ENCODE measurements at regions not wholly inside any gene's neighbourhood (a gene's known extent, or its start where the extent isn't known, plus 50 kb on each side); places are given as distances from the start of the nearest gene placed in this dataset.

- no peak for DNase-seq (ENCODE audit: low read depth)
These were observed 449.4 kb upstream of the POU3F3 start for GRCh38 chr2:104404526-104404925.

DNA sequence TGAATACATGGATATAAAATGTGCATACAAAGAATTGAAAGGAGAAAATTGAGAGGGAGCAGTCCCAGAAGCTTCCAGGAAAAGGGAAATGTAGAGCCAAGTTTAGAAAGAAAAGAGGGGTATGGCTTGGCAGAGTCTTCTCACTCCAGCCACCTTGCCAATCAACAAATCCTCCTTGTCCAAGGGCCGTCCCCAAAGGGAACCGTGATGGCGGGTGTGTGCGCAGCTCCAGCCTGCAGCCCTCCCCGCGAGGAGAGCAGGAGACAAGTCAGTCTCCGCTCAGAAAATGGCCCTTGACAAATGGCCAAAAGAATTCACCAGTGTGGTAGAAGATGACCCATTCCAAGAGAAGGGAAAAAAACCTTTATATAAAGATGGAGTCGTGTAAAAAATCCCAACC lies 448.3 kb upstream of the POU3F3 start:
- no peak for DNase-seq (ENCODE audit: low read depth)

DNA sequence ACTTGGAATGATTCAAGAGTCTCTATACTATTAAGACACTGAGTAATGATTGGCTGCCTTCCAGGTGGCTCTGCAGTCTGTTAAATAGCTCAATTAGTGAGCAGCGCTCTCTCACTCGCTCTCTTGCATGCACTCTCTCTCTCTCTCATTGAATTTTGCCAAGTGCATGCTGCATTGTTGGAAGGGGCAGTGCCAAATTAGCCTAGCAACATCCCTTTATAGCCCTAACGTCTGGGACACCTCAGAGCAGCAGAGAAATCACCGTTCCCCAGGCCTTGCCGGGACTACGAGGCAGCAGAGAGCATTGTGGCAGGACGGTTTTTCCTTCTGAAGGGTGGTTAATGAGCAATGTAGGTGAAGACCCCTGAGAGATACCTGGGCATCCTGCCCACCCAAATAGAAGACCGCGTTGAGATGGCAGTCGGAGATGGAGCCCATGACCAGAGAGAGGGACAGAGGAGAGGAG lies 447.6 kb upstream of the POU3F3 start:
- DNase-seq (ENCODE audit: low read depth): no peak

GRCh38 chr2:104407641-104408040 lies 446.3 kb upstream of the POU3F3 start:
- DNase-seq (ENCODE audit: low read depth): no peak

DNA sequence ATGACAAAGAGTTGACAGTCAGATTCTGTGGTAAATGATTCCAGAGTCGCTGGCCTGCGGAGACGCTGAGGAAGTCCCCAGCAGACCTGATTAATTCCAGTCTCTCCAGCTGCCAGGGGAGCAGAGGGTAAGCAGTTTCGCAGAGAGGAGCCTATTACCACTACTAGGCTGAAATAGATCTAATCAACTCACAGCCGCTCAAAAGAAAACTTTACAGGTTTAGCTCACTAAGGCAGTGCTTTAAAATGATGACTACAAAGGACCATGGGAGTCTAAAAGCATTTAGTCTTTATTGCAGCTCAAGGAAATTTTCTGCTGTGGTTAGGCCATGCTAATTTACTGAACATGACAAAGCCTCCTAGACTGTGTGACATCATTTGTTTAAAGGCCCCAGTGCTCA lies 445.6 kb upstream of the POU3F3 start:
- DNase-seq (ENCODE audit: low read depth): no peak

GRCh38 chr2:104410136-104410535 lies 443.8 kb upstream of the POU3F3 start:
- DNase-seq (ENCODE audit: low read depth): no peak

GRCh38 chr2:104412384-104412783 lies 441.5 kb upstream of the POU3F3 start:
- DNase-seq (ENCODE audit: low read depth): no peak

DNA sequence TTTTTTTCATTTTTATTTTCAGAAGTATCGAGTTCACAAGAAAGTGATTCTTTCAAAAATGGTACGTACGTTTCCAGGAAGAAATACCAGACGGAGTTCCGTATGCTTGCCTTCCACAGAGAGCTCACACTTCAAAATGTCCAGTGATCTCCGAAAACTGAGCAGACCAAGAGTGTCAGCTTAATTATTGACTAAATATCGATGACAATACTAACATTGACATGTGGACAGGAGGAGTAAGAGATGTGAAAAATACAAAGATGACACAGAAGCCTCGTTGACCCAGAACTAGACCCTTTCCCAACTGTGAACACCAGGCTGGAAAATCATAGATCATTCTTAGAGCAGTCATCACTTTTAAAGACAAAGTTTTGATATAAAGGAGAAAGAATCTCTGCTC lies 440.0 kb upstream of the POU3F3 start:
- DNase-seq (ENCODE audit: low read depth): no peak

DNA sequence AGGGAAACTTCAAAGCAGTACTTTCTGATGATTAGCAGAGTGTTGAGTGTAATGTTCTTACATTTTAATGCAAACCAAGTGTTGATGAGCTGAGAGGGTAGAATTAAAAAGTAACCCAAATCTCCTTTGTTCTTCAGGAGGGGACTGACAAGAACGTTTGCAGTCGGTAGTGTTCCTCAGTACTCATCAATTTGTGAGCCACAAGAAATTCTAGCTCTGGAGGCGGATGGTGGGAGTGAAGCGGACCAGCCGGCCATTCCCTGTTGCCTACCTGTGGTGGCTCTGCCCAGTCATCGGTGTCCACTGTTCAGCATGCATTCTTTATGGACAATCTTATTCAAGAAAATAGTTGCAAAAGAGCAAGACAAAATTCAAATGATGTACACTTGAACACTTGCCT lies 438.6 kb upstream of the POU3F3 start:
- DNase-seq (ENCODE audit: low read depth): no peak

- DNase-seq (ENCODE audit: low read depth): no peak
These were observed 437.4 kb upstream of the POU3F3 start for GRCh38 chr2:104416339-104417000.

GRCh38 chr2:104420420-104420819 lies 433.5 kb upstream of the POU3F3 start:
- DNase-seq (ENCODE audit: low read depth): no peak

- no peak for DNase-seq (ENCODE audit: low read depth)
These were observed 433.0 kb upstream of the POU3F3 start for GRCh38 chr2:104420953-104421352.

- no peak for DNase-seq (ENCODE audit: low read depth)
These were observed 427.9 kb upstream of the POU3F3 start for GRCh38 chr2:104425850-104426595.

DNA sequence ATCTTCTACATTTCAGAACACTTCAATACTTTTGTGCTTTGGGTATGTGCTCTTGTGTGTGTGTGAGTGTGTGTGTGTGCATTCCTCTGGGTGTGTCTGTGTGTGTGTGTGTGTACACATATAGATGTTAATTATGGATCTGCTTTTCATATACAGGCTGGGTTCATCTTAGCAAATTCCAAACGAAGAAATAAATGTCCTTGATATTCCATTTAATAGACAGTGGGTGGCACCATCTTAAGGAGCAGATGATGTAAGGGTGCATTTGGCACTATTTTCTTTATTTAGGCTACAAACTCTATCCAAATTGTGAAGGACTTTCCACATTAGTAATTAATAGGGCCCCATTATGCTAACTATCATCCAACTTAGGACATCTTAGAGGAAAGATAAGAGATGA lies 425.8 kb upstream of the POU3F3 start:
- no peak for DNase-seq (ENCODE audit: low read depth)

- no peak for DNase-seq (ENCODE audit: low read depth)
These were observed 424.1 kb upstream of the POU3F3 start for GRCh38 chr2:104429639-104430358.

DNA sequence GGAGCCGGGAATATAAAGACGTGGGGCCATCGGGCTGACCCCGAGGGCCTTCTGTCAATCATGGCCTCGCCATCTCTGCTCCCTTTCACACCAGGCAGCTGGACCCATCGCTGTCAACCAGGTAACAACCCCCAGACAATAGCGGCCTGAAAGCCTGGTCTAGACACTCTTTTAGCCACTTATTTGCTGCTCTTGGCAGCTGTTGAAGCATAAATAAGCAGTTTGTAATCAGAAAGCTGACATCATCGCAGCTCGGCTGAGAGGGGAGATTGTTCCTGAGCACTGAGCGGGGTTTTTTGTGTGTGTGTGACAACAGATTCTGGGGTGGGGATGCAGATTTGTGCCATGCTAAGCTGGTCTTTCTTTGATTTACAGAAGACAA lies 423.6 kb upstream of the POU3F3 start:
- DNase-seq (ENCODE audit: low read depth): no peak

GRCh38 chr2:104430852-104431251 lies 423.1 kb upstream of the POU3F3 start:
- no peak for DNase-seq (ENCODE audit: low read depth)

DNA sequence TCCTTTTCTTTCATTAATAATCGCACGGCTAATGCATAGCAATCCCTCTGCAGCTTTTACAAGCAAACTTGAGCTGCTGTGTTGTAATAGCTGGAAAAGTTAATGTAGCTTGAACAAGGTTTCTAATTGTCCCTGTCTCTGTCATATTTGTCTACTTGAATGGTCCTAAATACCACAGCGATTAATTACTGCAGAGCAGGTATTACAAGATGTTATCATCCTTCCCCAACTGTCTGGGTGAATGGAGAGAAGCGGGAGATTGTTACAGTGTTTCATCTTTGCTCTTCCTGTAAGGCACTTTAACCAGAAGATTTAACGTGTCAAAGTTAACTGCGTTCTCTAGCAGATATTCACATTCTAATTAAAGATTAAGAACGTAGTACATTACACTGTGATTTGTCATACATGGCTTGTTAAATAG lies 422.2 kb upstream of the POU3F3 start:
- DNase-seq (ENCODE audit: low read depth): no peak

DNA sequence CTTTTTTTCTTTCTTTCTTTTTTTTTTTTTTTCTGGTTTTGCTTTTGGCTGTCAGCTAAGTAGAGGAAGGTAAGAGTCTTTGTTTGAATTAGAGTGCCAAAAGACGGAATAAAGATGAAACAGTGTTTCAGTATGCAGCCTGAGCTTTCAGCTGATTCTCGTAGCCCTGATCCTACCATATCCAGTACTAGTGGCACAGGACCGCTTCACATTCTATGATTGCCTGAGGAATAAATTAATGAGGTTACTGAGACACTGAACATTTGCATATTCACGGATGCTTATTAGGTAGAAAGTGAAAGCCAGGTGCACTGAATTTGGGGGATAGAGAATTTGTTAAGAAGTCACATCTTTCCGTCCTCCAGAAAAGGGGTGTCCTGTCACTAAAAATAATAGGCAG lies 421.5 kb upstream of the POU3F3 start:
- no peak for DNase-seq (ENCODE audit: low read depth)

GRCh38 chr2:104432991-104433390 lies 420.9 kb upstream of the POU3F3 start:
- no peak for DNase-seq (ENCODE audit: low read depth)

GRCh38 chr2:104433657-104434056 lies 420.3 kb upstream of the POU3F3 start:
- no peak for DNase-seq (ENCODE audit: low read depth)

- DNase-seq (ENCODE audit: low read depth): peak; percentile 5
These were observed 419.6 kb upstream of the POU3F3 start for GRCh38 chr2:104434318-104434792.

Measured in HT1080 (cell line).